ENCODE measurements at regions not wholly inside any gene's neighbourhood (a gene's known extent, or its start where the extent isn't known, plus 50 kb on each side); places are given as distances from the start of the nearest gene placed in this dataset.
A peak's percentile ranks its signal among the peaks of the same experiment; 100 is the strongest.
"Not testable (repeated sequence)": the region's sequence is repeated elsewhere in the genome, so short reads cannot be mapped to it uniquely, and the experiment has no call there.

DNA sequence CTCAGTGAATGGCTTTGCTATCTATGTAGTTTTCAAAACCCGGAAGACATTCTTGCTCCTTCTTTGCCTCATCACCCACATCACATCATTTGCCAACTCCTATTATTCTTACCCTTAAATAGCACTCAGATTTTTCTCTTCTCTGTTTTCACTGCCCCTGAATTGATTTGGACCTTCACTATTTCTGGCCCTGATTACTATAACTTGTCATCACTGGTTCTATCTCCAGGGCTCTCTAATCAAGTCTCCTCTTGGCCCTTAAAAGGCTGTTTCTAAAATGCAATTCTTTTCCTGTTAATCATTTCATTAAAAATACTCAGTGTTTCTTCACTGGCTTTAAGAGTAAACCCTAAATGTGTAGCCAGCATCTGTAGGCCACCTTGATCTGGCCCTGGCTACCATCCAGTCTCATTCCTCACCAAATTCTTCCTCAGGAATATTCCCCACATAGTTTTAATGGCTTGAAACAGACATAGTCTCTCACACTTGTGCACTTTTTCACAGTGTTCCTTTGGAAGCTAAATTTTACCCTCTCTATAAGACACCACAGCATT, 437.1 kb upstream of the CBLB start:
- peak; percentile 43 for DNase-seq (ENCODE audit: low read depth)

GRCh38 chr3:106309274-106309673, 440.5 kb upstream of the CBLB start:
- DNase-seq (ENCODE audit: low read depth), result no peak

GRCh38 chr3:106309798-106310197, 441.0 kb upstream of the CBLB start:
- not testable (repeated sequence) for DNase-seq (ENCODE audit: low read depth)

- no peak for DNase-seq (ENCODE audit: low read depth)
These were observed 448.6 kb upstream of the CBLB start for GRCh38 chr3:106317141-106318055.

DNA sequence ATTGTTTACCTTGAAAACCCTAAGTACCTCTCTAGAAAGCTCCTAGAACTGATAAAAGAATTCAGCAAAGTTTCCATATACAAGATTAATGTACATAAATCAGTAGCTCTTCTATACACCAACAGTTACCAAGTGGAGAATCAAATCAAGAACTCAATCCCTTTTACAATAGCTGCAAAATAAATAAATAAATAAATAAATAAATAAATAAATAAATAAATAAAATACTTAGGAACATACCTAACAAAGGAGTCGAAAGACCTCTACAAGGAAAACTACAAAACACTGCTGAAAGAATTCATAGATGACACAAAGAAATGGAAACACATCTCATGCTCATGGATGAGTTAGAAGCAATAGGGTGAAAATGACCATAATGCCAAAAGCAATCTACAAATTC, 452.6 kb upstream of the CBLB start:
- DNase-seq (ENCODE audit: low read depth), result not testable (repeated sequence)

GRCh38 chr3:106323586-106323985, 454.8 kb upstream of the CBLB start:
- no peak for DNase-seq (ENCODE audit: low read depth)

DNA sequence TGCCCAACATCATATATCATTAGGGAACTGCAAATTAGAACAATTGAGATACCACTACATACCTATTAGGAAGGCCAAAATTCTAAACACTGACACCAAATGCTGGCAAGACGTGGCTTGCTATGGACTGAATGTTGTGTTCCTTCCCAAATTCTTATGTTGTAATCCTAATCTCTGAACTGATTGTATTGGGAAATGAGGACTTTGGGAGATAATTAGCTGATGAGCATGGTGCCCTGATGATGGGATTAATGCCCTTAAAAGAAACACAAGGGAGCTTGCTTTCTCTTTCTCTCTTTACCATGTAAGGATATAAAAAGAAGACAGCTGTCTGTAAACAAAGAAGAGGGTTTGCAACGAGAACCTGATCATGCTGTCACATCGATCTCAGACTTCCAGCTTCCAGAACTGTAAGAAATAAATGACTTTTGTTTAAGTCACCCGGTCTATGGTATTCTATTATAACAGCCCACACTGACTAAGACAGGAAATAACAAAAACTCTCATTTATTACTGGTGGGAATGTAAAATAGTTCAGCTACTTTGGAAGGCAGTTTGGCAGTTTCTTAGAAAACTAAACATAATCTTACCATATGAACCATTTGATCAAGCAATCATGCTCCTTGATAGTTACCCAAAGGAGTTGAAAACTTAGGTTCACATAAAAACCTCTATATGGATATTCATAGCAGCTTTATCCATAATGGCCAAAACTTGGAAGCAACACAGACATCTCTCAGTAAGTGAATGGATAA, 458.3 kb upstream of the CBLB start:
- DNase-seq (ENCODE audit: low read depth), result no peak

DNA sequence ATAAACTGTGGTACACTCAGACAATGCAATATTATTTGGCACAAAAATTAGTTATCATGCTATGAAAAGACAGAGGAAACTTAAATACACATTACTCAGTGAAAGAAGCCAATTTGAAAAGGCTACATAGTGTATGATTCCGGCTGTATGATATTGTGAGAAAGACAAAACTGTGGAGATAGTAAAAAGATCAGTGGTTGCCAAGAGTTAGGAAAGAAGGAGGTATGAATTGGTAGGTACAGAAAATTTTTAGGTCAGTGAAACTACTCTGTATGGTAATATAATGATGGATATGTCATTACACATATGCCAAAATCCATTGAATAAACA, 458.8 kb upstream of the CBLB start:
- no peak for DNase-seq (ENCODE audit: low read depth)

DNA sequence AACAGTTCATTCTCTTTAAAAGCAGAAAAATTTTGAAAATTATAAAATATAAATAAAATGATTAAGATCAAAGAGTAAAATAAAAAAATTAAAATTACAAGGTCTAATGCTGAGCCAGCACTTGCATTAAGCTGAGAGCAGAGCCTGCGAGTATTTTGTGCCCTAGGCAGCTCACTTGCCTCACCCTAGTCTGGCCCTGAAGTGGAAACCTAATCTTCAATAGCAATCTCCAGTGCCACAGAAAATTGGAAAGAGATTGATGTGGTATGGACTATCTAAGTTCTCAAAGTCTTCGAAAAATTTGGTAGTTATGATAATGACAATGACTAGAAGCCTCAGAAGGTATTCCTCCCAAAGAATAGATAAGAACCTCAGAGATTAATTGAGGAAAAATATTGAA, 459.4 kb upstream of the CBLB start:
- no peak for DNase-seq (ENCODE audit: low read depth)

GRCh38 chr3:106329521-106329920, 460.7 kb upstream of the CBLB start:
- DNase-seq (ENCODE audit: low read depth), result peak; percentile 73

- no peak for DNase-seq (ENCODE audit: low read depth)
These were observed 462.8 kb upstream of the CBLB start for GRCh38 chr3:106331636-106332035.

DNA sequence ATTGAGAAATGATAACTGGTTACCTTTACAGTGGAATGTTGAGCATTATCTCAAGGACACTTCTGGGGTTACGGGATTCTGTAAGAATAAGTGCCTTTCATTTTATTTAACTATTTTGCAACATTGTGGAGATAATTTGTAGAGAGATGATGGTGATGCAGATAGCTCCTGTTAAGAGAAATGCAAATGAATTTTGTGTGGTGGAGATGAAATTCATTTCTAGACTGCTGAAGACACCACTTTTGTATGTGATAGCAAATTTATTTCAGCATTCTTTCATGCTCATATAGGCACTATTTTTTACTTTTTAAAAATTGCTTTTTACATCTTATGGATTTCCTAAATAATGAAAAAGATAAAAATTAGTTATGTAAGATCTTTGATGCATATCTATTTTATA, 463.3 kb upstream of the CBLB start:
- DNase-seq (ENCODE audit: low read depth), result no peak

DNA sequence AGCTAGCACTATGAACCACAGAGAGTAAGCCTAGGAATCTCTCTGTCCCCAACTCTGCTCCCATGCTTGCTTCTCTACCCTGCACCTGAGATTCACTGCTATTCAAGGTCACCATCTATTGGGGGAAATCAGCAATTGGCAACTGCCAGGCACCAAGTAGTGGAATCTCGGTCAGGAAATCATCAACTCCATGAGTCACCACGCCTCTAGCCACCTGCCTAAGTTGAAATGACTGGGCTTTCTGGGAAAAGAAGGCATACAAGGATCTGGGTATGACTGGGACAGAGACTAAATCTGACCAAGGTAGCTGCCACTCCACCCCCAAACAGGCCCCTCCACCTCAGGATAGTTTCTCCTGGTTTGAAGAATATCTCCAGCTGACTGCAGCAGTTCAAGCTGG, 464.1 kb upstream of the CBLB start:
- peak; percentile 95 for DNase-seq (ENCODE audit: low read depth)

GRCh38 chr3:106333911-106334618, 465.3 kb upstream of the CBLB start:
- DNase-seq (ENCODE audit: low read depth), result peak; percentile 96

GRCh38 chr3:106336619-106337018, 467.8 kb upstream of the CBLB start:
- no peak for DNase-seq (ENCODE audit: low read depth)

GRCh38 chr3:106337116-106337515, 468.3 kb upstream of the CBLB start:
- peak; percentile 52 for DNase-seq (ENCODE audit: low read depth)

DNA sequence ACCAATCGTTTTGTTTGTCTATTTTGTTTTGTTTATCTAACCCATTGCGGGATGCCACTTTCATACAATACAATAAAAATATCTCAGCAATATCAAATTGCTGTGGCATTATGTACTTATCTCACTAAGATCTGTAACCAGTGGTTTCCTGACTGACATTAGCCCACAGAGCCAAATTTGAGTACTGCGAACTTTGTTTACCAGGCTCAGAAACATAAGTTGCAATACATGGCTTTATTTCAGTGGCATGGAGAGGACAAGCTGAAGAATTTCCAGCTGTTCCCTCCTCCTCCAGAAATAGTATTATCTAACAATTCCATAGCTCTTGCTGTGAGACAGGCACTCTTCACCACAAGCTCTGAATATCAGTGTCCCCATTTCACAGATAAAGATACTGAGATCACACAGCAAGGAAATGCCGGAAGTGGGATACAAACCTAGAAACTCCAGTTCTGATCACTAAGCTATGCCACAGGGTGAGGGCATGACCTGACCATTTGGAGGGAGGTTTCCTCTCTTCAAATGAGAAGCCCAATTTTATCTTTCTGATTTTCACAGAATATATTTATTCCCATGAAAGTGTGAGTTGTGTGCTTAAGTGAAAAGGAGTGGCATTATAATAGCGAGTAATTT, 469.9 kb upstream of the CBLB start:
- no peak for DNase-seq (ENCODE audit: low read depth)

DNA sequence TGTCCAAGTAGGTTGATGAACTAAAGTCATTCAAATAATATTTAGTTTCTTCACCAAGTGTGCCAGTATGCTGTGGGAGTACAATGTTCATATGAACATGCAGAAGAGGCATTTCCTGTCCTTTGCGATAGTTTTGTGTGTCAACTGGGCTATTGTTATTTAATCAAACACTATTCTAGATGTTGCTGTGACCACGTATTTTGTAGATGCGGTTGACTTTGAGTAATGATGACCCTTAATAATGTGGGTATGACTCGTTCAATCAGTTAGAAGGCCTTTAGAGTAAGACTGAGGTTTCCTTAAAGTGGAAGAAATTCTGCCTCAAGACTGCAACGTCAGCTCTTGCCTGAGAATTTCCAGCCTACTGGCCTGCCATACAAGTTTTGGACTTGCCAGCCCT, 470.7 kb upstream of the CBLB start:
- no peak for DNase-seq (ENCODE audit: low read depth)

DNA sequence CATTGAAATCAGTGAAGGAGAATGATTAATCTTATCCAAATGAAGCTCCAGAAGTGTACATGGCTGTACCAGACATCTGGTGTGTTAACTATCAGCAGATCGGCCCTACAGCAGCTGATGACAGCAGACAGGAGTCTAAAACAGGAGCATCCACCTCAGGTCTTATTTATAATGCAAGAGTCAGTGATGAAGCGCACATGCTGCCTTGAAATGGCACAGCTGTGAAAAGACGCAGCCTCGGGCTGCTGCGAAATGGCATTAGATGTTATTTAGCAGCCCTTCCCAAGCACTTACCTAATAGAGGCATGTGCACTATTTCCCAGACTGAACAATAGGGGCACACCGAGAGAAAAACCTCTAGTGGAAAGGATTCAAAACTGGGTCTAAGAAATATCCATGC, 472.3 kb upstream of the CBLB start:
- DNase-seq (ENCODE audit: low read depth), result no peak

GRCh38 chr3:106341586-106342162, 472.9 kb upstream of the CBLB start:
- no peak for DNase-seq (ENCODE audit: low read depth)

DNA sequence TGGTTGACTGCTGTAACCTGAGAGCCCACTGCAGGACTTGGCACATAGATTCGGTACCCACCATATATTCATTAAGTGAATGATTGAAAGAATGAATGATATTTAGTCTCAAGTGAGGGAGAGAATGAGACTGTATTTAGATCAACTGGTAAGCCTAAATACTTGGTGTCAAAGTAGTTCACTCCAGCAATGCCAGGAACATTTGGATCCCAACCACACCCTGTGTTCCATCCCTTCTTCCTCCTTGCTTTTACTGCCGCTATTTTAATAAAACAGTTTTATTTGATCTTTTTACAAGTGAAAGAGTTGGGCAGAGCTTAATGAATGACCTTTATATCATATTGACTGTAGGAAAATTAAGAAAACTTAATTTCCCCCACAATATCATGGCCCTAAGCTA, 473.6 kb upstream of the CBLB start:
- no peak for DNase-seq (ENCODE audit: low read depth)
